ENCODE measurements at regions not wholly inside any gene's neighbourhood (a gene's known extent, or its start where the extent isn't known, plus 50 kb on each side); places are given as distances from the start of the nearest gene placed in this dataset.

- TF ChIP-seq CTCF (conservative IDR thresholded peaks at IDR 0.05; ENCODE audit: low read length) (no peak), EZH2phosphoT487 (IDR thresholded peaks at IDR 0.05; ENCODE audit: borderline replicate concordance, low read depth, low read length) (no peak)
These were observed 494.3 kb downstream of the SQOR start for GRCh38 chr15:46129145-46129544.

Data from OCI-LY7 (cell line).